ENCODE measurements at regions not wholly inside any gene's neighbourhood (a gene's known extent, or its start where the extent isn't known, plus 50 kb on each side); places are given as distances from the start of the nearest gene placed in this dataset.

DNA sequence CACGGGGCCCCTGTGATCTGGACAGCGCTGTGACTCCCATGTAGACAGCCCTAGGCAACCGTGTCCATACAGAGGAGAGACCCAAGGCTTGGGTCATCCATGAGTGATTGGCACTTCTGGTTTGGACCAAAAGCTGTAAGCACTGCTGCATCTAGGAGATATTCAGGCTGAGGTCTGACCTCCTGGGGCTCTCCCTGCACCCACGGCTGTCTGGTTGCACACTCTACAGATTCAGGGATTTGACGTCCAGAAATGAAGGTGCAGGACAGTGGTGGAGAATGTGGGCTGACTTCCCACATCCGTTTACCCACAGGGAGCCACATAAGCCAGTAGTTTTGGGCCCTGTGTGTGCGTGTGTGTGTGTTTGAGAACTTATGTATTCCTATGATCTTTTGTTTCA lies 76.2 kb upstream of the ARHGEF7 start:
- no peak for DNase-seq (ENCODE audit: low read depth in 2 of 2)

DNA sequence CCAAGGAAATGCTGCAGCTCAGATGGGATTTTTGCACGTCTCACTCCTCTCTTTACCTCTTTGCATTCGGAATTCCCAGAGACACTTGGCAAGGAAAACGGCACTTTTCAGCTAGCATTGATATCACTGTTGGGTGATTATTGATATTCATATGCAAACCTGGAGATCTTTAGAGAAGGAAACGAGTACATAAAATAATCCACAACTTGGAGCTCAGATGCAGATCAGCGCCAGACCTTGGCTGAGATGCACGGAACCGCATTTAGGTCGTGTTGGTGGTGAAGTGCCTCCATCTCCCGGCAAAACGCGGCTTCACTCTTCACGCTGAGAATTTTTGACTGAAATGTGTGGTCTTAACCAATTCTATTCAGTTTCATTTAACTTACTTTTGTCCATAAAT lies 77.2 kb upstream of the ARHGEF7 start:
- no peak for DNase-seq (ENCODE audit: low read depth in 2 of 2)

DNA sequence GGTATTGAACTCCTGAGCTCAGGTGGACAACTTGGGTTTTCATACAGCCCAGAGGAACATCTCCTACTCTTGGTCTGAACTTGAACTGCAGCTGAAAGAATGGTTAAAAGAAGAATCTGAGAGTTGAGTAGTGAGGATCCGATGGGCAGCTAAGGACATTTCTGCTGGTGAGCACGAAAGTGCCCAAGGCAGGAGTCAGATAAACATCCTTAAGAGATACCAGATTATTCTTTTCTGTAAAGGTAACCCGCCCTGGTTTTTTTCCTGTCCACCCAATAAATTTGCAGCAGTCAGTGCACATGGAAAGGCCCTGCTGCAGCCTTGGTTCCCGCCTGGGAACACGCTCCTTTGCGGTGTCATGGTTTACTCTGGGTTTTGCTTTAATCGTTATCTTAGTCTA lies 78.4 kb upstream of the ARHGEF7 start:
- no peak for DNase-seq (ENCODE audit: low read depth in 2 of 2)

DNA sequence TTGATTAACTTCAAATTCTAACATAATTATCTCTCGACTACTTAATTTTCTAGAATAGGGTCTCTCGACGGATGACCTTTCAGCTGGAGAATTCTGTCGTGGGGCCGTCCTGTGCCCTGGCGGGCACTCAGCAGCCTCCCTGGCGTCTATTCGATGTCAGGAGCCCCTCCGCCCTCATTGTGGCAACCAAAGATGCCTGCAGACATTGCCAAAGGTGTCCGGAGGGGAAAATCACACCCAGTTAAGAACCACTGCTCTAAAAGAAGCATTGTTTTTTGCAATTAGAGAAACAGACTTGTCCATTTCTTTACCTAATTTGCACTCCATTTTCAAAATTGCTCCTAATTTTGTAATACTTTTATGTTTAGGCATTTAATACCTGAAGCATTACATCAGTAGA lies 79.2 kb upstream of the ARHGEF7 start:
- DNase-seq (ENCODE audit: low read depth in 2 of 2), result no peak

DNA sequence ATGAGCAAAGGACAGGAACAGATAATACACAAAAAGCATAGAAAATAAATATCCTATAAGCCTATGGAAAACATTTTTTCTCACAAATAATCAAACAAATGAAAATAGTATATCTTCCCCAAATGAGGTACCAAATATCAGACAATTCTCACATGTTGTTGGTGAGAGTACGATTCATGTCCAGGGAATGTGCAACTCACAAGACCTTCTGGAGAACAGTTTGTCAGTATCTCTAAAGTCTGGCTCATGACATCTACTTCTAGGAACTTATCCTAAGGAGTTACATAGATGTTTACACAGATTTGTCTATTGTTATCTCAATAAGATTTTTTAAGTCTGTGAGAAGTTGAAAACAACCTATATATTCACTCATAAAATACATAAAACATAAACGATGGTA lies 80.3 kb upstream of the ARHGEF7 start:
- no peak for DNase-seq (ENCODE audit: low read depth in 2 of 2)

DNA sequence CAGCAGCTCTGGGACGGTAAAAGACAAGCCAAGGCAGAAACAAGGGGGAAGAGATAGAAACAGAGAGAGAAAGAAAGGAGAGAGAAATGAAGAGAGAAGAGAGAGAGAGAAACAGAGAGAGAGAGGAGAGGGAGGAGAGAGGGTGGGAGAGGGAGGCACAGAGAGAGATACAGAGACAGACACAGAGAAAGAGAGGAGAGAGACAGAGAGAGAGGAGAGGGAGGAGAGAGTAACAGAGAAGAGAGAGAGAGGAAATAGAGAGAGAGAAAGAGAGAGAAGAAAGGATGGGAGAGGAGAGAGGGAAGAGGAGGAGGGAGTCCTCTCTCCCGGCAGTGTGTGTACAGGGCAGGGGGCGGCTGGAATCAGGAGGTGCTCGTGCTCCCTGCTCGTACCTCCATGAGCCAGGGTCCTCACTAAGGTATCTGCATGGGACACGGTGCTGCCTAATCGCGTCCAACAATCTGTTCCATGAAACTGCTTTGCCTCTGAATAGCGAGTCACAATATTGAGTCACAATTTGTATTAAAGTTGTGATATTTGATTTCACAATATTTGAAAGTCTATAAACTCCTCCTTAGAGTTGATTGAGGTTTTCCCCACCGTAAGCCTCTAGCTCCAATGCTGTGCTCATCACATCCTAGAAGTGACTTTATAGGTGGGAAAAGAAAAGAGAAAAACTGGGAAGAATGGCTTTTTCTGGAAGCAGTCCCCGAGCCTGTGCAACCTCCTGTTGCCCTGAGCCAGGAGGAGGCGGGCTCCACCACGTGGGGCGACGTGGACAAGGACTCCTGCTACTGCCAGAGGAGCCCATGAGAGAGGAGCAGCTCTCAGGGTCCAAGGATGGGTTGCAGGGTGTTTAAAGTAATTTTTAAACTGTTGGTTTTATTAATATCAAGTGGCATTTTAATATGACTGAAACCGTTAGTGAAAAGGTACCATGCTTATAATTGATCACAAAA lies 81.7 kb upstream of the ARHGEF7 start:
- no peak for DNase-seq (ENCODE audit: low read depth in 2 of 2)

DNA sequence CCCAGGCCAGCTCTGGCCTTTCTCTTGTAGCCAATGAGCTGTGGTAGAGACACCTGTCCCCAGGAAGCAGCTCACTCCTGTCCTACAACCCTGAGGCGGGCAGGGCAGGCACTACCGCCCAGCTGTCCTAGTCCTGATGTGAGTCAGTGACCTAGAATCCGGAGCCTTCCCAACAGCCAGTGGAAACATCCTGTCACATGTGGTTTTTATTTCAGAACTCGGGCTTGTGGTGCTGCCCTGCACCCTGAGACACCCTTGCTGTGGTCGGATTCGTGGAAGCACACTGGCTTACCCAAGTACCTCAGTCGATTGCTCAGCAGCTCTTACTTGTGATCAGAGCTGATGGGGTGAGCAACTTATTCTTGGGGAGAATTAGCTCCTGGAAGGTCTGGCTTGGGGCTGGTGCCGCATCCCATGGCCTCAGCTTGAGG lies 83.6 kb upstream of the ARHGEF7 start:
- peak; percentile 35 to 41 for DNase-seq (ENCODE audit: low read depth in 2 of 2)

DNA sequence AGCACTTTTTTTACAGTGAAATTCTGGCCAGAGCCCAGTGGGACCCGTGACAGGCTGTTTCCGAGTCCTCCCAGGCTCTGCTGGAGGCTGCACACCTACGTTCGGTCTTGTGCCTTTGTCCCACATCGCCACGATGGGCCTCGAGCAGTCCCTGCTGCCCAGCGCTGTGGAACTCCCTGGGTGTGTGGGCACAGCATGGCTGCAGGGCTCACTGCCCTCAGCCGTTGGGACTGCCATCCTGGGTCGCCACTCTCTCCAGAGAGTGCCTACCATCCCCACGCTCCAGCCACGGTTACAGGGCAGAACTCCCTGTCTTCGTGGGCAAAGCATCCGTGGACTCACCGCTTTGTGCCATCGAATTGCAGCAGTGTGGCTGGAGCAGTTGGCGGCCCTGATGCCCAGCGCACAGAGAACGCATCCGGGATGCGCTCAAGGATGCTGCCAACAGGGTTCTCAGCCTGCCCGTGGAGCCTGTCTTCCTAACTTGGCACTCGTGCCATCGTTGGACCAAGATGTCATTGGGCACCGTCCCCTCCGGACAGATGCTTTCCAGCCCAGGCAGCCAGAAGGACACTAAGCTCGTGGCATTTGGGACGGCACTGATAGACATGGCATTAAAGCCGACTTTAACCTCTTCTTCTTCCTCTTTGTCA lies 85.0 kb upstream of the ARHGEF7 start:
- DNase-seq (ENCODE audit: low read depth in 2 of 2), result no peak

DNA sequence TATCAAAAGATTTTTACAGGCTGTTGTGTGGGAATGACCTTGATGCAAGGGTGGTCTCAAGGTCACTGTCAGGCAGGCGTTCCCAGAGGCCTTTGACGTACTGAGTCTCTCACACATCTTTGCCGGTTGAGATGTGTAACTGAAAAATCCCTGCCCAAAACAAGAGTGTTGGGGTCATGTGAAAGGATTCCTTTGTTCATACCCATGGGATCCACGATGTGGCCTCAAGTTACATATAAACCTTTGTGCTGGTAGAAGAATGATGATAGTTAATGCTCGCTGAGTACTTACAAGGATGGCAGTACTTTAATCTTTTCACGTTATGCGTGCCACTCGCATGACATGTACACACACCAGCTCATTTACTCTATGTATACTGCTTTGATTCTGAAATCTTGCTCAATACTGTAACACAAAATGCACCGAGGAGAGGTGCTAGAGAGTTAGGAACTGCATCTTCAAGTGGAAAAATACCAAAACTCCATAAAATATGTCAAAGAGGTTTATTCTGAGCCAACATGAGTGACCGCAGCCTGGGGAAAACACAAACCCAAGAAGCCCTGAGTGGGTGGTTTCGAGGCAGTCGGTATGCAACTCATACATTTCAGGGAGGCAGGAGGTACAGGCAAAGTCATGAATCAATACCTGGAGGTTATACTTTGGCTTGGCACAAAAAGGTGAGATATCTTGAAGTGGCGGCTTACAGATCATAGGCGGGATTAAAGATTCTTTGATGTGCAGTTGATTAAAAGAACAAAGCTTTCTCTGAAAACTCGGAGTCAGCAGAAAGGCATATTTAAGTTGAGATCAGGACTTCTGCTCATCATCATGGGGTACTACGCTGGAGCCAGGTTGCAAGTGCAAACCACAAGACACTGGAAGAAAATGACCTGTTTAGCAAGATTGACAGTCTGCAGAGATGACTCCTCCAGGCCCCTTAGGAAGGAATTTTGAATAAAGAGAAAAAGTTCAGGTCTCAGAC lies 87.4 kb upstream of the ARHGEF7 start:
- no peak for DNase-seq (ENCODE audit: low read depth in 2 of 2)

DNA sequence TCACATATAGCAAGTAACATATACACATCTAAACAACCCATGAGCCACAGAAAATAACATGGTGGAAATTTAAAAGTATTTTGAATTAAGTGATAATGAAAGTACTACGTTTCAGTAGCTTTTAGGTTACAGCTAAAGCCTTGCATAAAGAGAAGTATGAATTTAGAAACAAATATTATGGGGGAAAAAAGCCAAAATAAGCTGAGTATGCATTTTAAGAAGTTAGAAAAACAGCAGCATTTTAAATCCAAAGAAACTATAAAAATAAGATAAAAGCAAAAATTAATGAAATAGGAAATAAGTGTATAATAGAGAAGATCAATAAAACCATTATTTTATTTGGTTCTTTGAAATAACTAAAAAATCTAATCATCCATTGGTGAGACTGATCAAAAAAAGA lies 89.8 kb upstream of the ARHGEF7 start:
- DNase-seq (ENCODE audit: low read depth in 2 of 2), result no peak

DNA sequence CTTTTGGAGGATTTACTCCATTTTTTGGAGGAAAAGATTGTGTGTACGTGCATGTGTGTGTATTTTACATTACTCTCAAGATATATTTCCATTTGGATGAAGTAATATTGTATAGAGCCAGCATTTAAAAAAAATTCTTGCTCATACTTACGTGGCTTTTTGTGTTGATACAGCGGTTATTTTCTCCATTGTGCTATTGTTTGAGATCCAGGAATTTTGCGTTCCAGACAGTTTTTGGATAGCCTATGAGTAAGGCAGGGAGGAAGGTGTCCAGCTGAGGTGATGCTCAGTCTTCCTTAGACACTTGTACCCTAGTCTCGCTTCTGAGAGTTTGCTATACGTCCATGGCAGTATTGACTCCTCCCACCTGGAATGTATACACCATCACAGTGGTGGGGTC lies 92.2 kb upstream of the ARHGEF7 start:
- DNase-seq (ENCODE audit: low read depth in 2 of 2), result no peak

DNA sequence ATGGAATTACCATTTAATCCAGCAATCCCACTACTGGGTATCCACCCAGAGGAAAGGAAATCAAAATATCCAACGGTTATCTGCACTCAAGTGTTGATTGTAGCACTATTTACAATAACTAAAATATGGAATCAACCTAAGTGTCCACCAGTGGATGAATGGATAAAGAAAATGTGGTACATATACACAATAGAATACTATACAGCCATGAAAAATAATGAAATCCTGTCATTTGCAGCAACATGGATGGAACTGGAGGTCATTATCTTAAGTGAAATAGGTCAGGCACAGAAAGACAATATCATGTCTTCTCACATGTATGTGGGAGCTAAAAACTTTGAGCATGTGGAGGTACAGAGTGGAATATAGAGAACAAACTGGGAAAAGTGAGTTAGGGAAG lies 92.9 kb upstream of the ARHGEF7 start:
- no peak for DNase-seq (ENCODE audit: low read depth in 2 of 2)

DNA sequence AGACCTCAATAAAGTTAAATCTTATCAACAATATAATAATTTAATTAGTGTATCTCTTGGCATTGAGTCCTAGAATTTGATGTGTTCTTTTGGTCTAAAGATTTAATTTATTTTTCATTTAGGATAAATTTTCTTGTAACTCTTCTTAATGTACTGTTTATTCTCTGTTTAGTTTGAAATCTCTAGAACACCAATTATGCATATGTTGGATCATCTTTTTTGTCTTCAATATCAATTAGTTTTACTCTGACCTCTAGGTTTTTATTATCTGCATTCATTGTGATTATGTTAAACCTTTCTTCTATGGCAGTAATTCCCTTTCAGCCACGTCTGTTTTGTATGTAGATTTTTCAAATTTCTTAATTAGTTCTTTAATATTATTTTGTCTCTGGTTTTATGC lies 93.8 kb upstream of the ARHGEF7 start:
- DNase-seq (ENCODE audit: low read depth in 2 of 2), result no peak

DNA sequence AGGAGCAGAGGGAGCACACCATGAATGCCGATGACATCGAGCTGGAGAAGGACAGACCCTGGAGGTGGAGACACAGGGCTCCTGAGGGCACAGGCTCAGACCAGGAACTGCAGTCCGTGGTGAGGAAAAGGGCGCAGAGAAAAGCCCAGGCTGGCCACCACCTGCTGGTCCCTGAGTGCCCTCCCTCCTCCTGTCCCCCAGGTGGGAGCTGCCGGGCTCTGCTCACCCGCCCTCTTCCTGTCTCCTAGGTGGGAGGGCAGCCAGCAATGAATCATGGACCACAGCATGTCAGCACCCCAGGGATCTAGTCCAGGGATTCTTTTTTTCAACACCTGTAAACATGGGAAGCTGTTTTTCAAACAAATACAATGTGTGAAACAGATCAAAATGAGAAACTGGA lies 94.6 kb upstream of the ARHGEF7 start:
- DNase-seq (ENCODE audit: low read depth in 2 of 2), result no peak

DNA sequence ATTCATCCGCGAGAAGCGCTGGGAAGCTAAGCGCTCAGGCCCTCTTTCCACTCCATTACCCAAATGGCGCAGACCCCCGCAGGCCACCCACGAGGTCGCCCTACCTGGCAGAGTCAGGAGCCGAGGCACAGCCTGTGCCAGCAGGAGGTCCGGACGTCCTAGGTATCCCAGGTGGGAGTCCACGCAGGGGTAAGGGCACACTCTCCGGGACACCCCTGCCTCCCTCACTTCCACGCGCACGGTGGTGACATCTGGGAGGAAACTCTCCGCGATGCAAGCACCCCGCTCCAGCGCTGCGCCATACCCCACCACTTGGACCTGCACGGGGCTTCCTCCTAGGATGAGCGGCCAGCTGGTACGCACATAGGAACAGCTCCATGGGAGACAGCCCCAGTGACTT lies 95.1 kb upstream of the ARHGEF7 start:
- no peak for DNase-seq (ENCODE audit: low read depth in 2 of 2)

DNA sequence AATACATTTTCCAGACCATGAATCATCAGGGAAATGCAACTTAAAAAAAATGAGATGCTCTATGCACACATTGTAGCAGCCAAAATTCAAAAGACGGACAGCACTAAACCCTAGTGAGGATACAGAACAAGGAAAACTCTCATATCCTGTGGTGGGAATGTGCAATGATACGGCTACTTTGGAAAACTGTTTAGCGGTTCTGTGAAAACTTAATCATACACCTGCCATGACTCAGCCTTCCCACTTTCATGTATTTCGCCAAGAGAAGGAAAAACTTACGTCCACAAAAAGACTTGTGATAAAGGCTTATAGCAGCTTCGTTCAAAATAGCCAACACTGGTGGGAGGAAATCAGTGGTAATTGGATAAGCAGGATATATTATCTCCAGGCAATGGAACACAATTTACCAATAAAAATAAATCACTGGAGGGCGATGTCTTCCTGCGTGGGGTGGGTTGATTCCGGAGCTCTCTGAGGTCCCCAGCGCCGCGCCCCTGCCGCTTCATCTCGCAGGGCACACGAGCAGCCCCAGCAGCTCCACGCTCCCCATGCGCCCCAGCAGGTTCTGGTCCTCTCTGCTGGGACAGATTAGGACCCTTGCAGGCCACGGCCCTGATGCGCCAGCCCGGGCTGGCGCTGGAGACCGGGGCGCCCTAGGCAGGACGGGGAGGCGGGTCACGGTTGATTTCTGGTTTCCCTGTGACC lies 97.2 kb upstream of the ARHGEF7 start:
- DNase-seq (ENCODE audit: low read depth in 2 of 2), result no peak

DNA sequence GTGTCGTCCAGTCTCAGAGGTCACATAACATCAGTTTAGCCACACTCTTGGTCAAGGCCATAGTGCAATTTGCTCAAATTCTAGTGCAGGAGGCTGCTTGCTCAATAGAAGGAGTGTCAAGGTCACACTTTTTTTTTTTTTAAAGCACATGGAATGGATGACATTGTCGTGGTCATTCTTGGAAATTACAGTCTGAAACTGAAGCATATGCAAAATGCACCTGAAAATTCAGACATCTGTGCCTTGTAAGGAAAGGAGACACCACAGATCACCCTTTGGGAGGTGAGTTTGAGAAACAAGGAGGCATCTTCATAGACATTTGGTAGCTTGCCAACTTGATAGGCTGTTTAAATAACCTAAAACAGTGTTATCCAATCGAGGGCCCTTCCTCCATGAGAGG lies 98.3 kb upstream of the ANKRD10 start:
- DNase-seq (ENCODE audit: low read depth in 2 of 2), result no peak

DNA sequence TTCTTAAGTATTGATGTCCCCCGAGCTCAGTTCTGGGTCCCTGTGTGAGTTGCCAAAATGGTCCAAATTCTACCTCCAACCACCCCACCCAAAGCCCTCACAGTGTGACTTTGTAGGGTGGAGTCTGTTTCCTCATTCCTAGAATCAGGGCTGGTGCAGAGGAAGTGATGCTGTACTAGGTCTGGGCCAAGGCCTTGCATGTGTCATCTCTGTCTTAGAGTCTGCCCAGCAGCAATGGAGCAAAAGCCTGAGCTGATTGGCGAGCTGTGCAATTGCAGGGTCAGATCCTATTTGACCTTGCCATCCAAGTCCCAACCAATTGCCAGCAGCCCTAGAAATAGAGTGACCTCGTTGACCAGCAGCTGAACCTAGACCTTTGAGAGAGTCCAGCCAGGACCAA lies 97.0 kb upstream of the ANKRD10 start:
- no peak for DNase-seq (ENCODE audit: low read depth in 2 of 2)

DNA sequence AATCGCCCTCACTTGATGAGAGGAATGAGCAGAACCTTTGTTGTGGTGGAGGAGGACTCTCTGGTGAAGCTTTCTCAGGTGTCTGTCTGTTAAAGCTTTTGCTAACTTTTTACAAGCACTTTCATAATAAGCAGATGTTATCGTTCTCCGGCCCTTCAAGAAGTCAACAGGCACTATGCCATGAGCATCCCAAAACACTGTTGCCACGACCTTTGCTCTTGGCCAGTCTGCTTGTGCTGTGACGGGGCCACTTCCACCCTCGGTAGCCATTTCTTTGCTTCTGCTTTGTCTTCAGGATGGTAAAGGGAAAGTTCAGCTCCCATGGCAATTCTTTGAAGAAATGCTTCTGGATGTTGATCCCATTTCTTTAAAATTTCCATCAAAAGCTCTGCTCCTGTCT lies 93.5 kb upstream of the ANKRD10 start:
- no peak for DNase-seq (ENCODE audit: low read depth in 2 of 2)

DNA sequence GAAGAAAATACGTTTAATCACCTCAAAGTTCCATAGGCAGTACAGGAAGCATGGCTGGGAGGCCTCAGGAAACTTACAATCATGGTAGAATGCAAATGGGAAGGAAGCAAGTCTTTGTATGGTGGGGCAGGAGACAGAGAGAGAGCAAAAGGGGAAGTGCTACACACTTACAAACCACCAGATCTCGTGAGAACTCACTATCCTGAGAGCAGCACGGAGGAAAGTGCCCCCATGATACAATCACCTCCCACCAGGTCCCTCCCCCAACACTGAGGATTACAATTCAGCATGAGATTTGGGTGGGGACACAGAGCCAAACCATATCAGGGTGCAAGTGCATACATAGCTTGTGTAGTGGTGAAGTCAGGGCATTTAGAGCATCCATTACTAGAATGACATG lies 92.3 kb upstream of the ANKRD10 start:
- DNase-seq (ENCODE audit: low read depth in 2 of 2), result no peak

DNA sequence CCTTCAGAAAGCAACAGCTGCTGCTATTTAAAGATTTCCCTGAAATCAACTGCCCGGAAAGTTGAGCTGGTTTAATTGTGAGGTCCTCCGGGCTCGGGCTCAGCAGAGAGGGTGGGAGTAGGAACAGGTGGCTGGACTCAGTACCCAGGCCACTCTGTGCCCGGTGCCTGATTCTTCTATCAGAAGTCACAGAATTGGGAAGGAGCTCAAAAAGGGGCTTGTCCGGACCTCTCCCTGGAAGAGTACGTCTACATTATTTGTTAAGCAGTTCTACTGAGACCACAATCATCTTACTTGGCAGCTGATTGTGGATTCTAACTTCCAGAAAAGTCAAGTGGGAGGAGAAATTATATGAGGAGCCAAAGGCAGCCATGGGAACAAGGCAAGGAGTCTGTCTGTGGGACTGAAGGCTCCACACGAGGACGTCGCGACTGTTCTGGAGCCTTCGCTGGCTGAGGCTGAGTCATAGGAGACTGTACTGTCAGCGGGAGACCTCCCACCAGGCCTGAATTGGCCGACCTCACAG lies 91.7 kb upstream of the ANKRD10 start:
- DNase-seq (ENCODE audit: low read depth in 2 of 2), result peak; percentile 22 to 31
